Fibroblast of the aortic adventitia (primary cell): ENCODE measurements at regions not wholly inside any gene's neighbourhood (a gene's known extent, or its start where the extent isn't known, plus 50 kb on each side); places are given as distances from the start of the nearest gene placed in this dataset.

Experiments
- DNase-seq: peaks from one replicate; pipeline ENCODE4 v3.0.0-alpha.2; 2010; ENCODE audit warnings: low read depth
- H3K4me3 ChIP-seq: 2 replicates; pipeline ENCODE4 v1.5.1; 2011; ENCODE audit warnings: low read depth, mild to moderate bottlenecking, control low read depth, low read length, moderate library complexity
- CTCF ChIP-seq: IDR thresholded peaks from 2 replicates; pipeline ENCODE4 v1.5.1; 2011; ENCODE audit warnings: mild to moderate bottlenecking, low read length, control low read depth, inconsistent platforms; ENCODE audit not compliant: insufficient read depth

GRCh38 chr4:124415146-124415545, 297.4 kb downstream of the ANKRD50 start:
- peak overlapping the region; percentile 50 for H3K4me3 ChIP-seq
- no peak for TF ChIP-seq CTCF
- DNase-seq: peak; percentile 65

- no peak for TF ChIP-seq CTCF
- no peak for DNase-seq
- no peak overlapping the region for H3K4me3 ChIP-seq
Measured at GRCh38 chr4:124417371-124417770, 295.2 kb downstream of the ANKRD50 start.

GRCh38 chr4:124420166-124420695, 292.3 kb downstream of the ANKRD50 start:
- no peak overlapping the region for H3K4me3 ChIP-seq
- no peak for DNase-seq
- no peak for TF ChIP-seq CTCF

GRCh38 chr4:124423160-124423559, 289.4 kb downstream of the ANKRD50 start:
- peak; percentile 43 for DNase-seq

GRCh38 chr4:124426279-124426678, 286.3 kb downstream of the ANKRD50 start:
- no peak for TF ChIP-seq CTCF
- DNase-seq: no peak
- no peak overlapping the region for H3K4me3 ChIP-seq

More at GRCh38 chr4:124423160-124423559, 289.4 kb downstream of the ANKRD50 start:
- H3K4me3 ChIP-seq: no peak overlapping the region
- no peak for TF ChIP-seq CTCF

- no peak for DNase-seq
- no peak overlapping the region for H3K4me3 ChIP-seq
- TF ChIP-seq CTCF: no peak
Measured at GRCh38 chr4:124427095-124427767, 285.3 kb downstream of the ANKRD50 start.

GRCh38 chr4:124428648-124429047, 283.9 kb downstream of the ANKRD50 start:
- no peak for TF ChIP-seq CTCF
- H3K4me3 ChIP-seq: no peak overlapping the region
- DNase-seq: no peak
